HT1080 (cell line): ENCODE measurements at regions not wholly inside any gene's neighbourhood (a gene's known extent, or its start where the extent isn't known, plus 50 kb on each side); places are given as distances from the start of the nearest gene placed in this dataset.
"Not testable (repeated sequence)": the region's sequence is repeated elsewhere in the genome, so short reads cannot be mapped to it uniquely, and the experiment has no call there.

Source experiments
- DNase-seq: peaks from one replicate; pipeline ENCODE4 v3.0.0-alpha.2; 2015; ENCODE audit warnings: low read depth

GRCh38 chr6:56749632-56750151 lies 107.0 kb upstream of the DST start:
- DNase-seq: peak; percentile 92

GRCh38 chr6:56746767-56747504 lies 104.2 kb upstream of the DST start:
- no peak for DNase-seq

GRCh38 chr6:56745971-56746370 lies 103.3 kb upstream of the DST start:
- DNase-seq: no peak

GRCh38 chr6:56745081-56745480 lies 102.4 kb upstream of the DST start:
- no peak for DNase-seq

- DNase-seq: no peak
These were observed 101.8 kb upstream of the DST start for GRCh38 chr6:56744528-56744927.

GRCh38 chr6:56742122-56742791 lies 99.6 kb upstream of the DST start:
- no peak for DNase-seq

GRCh38 chr6:56741472-56741871 lies 98.8 kb upstream of the DST start:
- DNase-seq: no peak

GRCh38 chr6:56739836-56740815 lies 97.4 kb upstream of the DST start:
- DNase-seq: no peak

GRCh38 chr6:56736804-56737203 lies 94.1 kb upstream of the DST start:
- no peak for DNase-seq

- no peak for DNase-seq
These were observed 91.6 kb upstream of the DST start for GRCh38 chr6:56734335-56734734.

GRCh38 chr6:56733211-56733697 lies 90.6 kb upstream of the DST start:
- no peak for DNase-seq

GRCh38 chr6:56732517-56732916 lies 89.8 kb upstream of the DST start:
- DNase-seq: no peak

- peak; percentile 85 for DNase-seq
These were observed 88.2 kb upstream of the DST start for GRCh38 chr6:56730663-56731529.

GRCh38 chr6:56729719-56730118 lies 87.0 kb upstream of the DST start:
- peak; percentile 67 for DNase-seq

- not testable (repeated sequence) for DNase-seq
These were observed 86.5 kb upstream of the DST start for GRCh38 chr6:56729166-56729565.

- no peak for DNase-seq
These were observed 84.6 kb upstream of the DST start for GRCh38 chr6:56727097-56727850.

- no peak for DNase-seq
These were observed 82.6 kb upstream of the DST start for GRCh38 chr6:56725254-56725653.

GRCh38 chr6:56724455-56724854 lies 81.8 kb upstream of the DST start:
- DNase-seq: peak; percentile 33

GRCh38 chr6:56720882-56721281 lies 78.2 kb upstream of the DST start:
- no peak for DNase-seq

GRCh38 chr6:56720202-56720601 lies 77.5 kb upstream of the DST start:
- not testable (repeated sequence) for DNase-seq
